Kidney epithelial cell (primary cell): ENCODE measurements at regions not wholly inside any gene's neighbourhood (a gene's known extent, or its start where the extent isn't known, plus 50 kb on each side); places are given as distances from the start of the nearest gene placed in this dataset.

Source experiments
- DNase-seq: peaks from one replicate; pipeline ENCODE4 v3.0.0-alpha.2; 2010; ENCODE audit warnings: low read depth
- H3K27me3 ChIP-seq: 2 replicates; pipeline ENCODE4 v1.6.0; 2011; ENCODE audit warnings: low read length; ENCODE audit not compliant: control insufficient read depth, insufficient read depth
- H3K36me3 ChIP-seq: 2 replicates; pipeline ENCODE4 v1.5.1; 2011; ENCODE audit warnings: low read length; ENCODE audit not compliant: control insufficient read depth, insufficient read depth
- H3K4me3 ChIP-seq: 2 replicates; pipeline ENCODE4 v1.5.1; 2011; ENCODE audit warnings: low read depth, mild to moderate bottlenecking, control low read depth, low read length
- CTCF ChIP-seq: IDR thresholded peaks from 2 replicates; pipeline ENCODE4 v1.5.1; 2011; ENCODE audit warnings: mild to moderate bottlenecking, moderate library complexity, low read length, control low read depth, inconsistent platforms; ENCODE audit not compliant: insufficient read depth, poor library complexity, severe bottlenecking

- no peak for TF ChIP-seq CTCF
- no peak for DNase-seq
Measured at GRCh38 chr1:199856216-199856780, 171.2 kb upstream of the NR5A2 start.

GRCh38 chr1:199857108-199857507 is 170.4 kb upstream of the NR5A2 start:
- no peaks in the 10 kb centered on the region for H3K36me3 ChIP-seq
- TF ChIP-seq CTCF, result no peak
- no peak for DNase-seq
- no peak overlapping the region for H3K4me3 ChIP-seq
- H3K27me3 ChIP-seq, result no peaks in the 10 kb centered on the region

More at GRCh38 chr1:199856216-199856780, 171.2 kb upstream of the NR5A2 start:
- Histone ChIP-seq H3K27me3 (no peaks in the 10 kb centered on the region), H3K4me3 (no peak overlapping the region), H3K36me3 (no peaks in the 10 kb centered on the region)

DNA sequence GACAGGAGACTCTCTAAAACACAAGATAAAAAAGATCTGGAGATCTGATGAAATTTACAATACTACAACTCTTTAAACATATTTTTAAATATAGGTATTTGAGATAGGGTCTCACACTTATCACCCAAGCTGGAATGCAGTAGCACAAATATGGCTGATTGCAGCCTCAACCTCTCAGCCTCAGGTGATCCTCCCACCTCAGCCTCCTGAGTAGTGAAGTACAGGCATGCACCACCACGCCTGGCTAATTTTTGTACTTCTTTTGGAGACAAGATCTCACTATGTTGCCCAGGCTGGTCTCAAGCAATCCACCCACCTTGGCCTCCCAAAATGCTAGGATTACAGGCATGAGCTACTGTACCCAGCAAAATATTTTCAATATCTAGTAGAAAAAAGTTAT is 170.0 kb upstream of the NR5A2 start:
- H3K4me3 ChIP-seq, result no peak overlapping the region
- no peak for TF ChIP-seq CTCF
- H3K36me3 ChIP-seq, result no peaks in the 10 kb centered on the region
- H3K27me3 ChIP-seq, result no peaks in the 10 kb centered on the region
- no peak for DNase-seq

GRCh38 chr1:199858171-199858570 is 169.3 kb upstream of the NR5A2 start:
- H3K36me3 ChIP-seq, result no peaks in the 10 kb centered on the region
- H3K27me3 ChIP-seq, result no peaks in the 10 kb centered on the region
- TF ChIP-seq CTCF, result no peak
- DNase-seq, result no peak
- H3K4me3 ChIP-seq, result no peak overlapping the region

GRCh38 chr1:199858856-199859255 is 168.7 kb upstream of the NR5A2 start:
- no peak overlapping the region for H3K4me3 ChIP-seq
- no peak for TF ChIP-seq CTCF
- DNase-seq, result no peak
- no peaks in the 10 kb centered on the region for H3K27me3 ChIP-seq
- no peaks in the 10 kb centered on the region for H3K36me3 ChIP-seq

GRCh38 chr1:199859491-199859933 is 168.0 kb upstream of the NR5A2 start:
- no peak overlapping the region for H3K4me3 ChIP-seq
- H3K36me3 ChIP-seq, result no peaks in the 10 kb centered on the region
- no peak for DNase-seq
- no peak for TF ChIP-seq CTCF
- H3K27me3 ChIP-seq, result no peaks in the 10 kb centered on the region
